ENCODE measurements at regions not wholly inside any gene's neighbourhood (a gene's known extent, or its start where the extent isn't known, plus 50 kb on each side); places are given as distances from the start of the nearest gene placed in this dataset.
"Not testable (repeated sequence)": the region's sequence is repeated elsewhere in the genome, so short reads cannot be mapped to it uniquely, and the experiment has no call there.

- DNase-seq, result no peak
These were observed 1741.0 kb upstream of the PCDH10 start for GRCh38 chr4:131408102-131408501.

- no peak for DNase-seq
These were observed 1737.7 kb upstream of the PCDH10 start for GRCh38 chr4:131411393-131411792.

- DNase-seq, result no peak
These were observed 1729.9 kb upstream of the PCDH10 start for GRCh38 chr4:131419147-131419546.

- no peak for DNase-seq
These were observed 1722.9 kb upstream of the PCDH10 start for GRCh38 chr4:131426023-131426758.

- no peak for DNase-seq
These were observed 1722.1 kb upstream of the PCDH10 start for GRCh38 chr4:131427000-131427399.

- DNase-seq, result no peak
These were observed 1718.8 kb upstream of the PCDH10 start for GRCh38 chr4:131430302-131430701.

- DNase-seq, result no peak
These were observed 1707.9 kb upstream of the PCDH10 start for GRCh38 chr4:131441004-131441688.

GRCh38 chr4:131447883-131448282 is 1701.2 kb upstream of the PCDH10 start:
- DNase-seq, result no peak

GRCh38 chr4:131450572-131451209 is 1698.4 kb upstream of the PCDH10 start:
- no peak for DNase-seq

- DNase-seq, result no peak
These were observed 1689.5 kb upstream of the PCDH10 start for GRCh38 chr4:131459430-131460101.

- DNase-seq, result no peak
These were observed 1678.7 kb upstream of the PCDH10 start for GRCh38 chr4:131470360-131470759.

- no peak for DNase-seq
These were observed 1660.3 kb upstream of the PCDH10 start for GRCh38 chr4:131488772-131489171.

- not testable (repeated sequence) for DNase-seq
These were observed 1652.9 kb upstream of the PCDH10 start for GRCh38 chr4:131496211-131496610.

GRCh38 chr4:131499141-131499873 is 1649.8 kb upstream of the PCDH10 start:
- no peak for DNase-seq

- no peak for DNase-seq
These were observed 1639.6 kb upstream of the PCDH10 start for GRCh38 chr4:131509521-131509920.

- no peak for DNase-seq
These were observed 1622.4 kb upstream of the PCDH10 start for GRCh38 chr4:131526686-131527085.

GRCh38 chr4:131531087-131531486 is 1618.0 kb upstream of the PCDH10 start:
- DNase-seq, result no peak

- no peak for DNase-seq
These were observed 1614.0 kb upstream of the PCDH10 start for GRCh38 chr4:131534944-131535645.

GRCh38 chr4:131540256-131540655 is 1608.8 kb upstream of the PCDH10 start:
- DNase-seq, result no peak

- DNase-seq, result no peak
These were observed 1601.5 kb upstream of the PCDH10 start for GRCh38 chr4:131547506-131547981.

- DNase-seq, result no peak
These were observed 1597.8 kb upstream of the PCDH10 start for GRCh38 chr4:131551306-131551705.

GRCh38 chr4:131566026-131566425 is 1583.1 kb upstream of the PCDH10 start:
- DNase-seq, result no peak
